ENCODE measurements at regions not wholly inside any gene's neighbourhood (a gene's known extent, or its start where the extent isn't known, plus 50 kb on each side); places are given as distances from the start of the nearest gene placed in this dataset.

DNA sequence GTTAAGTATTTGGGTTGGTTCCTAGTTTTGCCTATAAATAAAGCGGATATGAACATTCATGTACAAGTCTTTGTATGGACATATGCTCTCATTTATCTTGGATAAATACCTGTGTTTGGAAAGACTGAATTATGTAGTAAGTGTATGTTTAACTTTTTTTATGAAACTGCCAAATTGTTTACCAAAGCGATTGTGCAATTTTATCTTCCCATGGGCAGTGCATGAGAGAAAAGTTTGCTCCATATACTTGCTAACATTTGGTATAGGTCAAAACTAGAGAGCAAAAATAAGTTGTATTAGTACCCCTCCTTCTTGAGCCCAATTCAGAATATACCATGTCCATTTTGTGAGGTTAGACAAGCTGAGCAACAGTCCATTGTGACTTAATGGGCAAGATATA, 502.6 kb downstream of the SQOR start:
- Histone ChIP-seq H3K36me3 (no peaks in the 10 kb centered on the region), H3K4me3 (ENCODE audit: low read depth, low read length) (no peak overlapping the region), H3K9me3 (ENCODE audit: severe bottlenecking) (no peaks in the 10 kb centered on the region), H3K27me3 (ENCODE audit: insufficient read depth, low read depth, severe bottlenecking) (no peaks in the 10 kb centered on the region), H3K27ac (no peak overlapping the region)
- TF ChIP-seq, protein P1, sequence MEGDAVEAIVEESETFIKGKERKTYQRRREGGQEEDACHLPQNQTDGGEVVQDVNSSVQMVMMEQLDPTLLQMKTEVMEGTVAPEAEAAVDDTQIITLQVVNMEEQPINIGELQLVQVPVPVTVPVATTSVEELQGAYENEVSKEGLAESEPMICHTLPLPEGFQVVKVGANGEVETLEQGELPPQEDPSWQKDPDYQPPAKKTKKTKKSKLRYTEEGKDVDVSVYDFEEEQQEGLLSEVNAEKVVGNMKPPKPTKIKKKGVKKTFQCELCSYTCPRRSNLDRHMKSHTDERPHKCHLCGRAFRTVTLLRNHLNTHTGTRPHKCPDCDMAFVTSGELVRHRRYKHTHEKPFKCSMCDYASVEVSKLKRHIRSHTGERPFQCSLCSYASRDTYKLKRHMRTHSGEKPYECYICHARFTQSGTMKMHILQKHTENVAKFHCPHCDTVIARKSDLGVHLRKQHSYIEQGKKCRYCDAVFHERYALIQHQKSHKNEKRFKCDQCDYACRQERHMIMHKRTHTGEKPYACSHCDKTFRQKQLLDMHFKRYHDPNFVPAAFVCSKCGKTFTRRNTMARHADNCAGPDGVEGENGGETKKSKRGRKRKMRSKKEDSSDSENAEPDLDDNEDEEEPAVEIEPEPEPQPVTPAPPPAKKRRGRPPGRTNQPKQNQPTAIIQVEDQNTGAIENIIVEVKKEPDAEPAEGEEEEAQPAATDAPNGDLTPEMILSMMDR (IDR thresholded peaks at IDR 0.05; ENCODE audit: low read depth, low read length), result no peak
- DNase-seq, result no peak

DNA sequence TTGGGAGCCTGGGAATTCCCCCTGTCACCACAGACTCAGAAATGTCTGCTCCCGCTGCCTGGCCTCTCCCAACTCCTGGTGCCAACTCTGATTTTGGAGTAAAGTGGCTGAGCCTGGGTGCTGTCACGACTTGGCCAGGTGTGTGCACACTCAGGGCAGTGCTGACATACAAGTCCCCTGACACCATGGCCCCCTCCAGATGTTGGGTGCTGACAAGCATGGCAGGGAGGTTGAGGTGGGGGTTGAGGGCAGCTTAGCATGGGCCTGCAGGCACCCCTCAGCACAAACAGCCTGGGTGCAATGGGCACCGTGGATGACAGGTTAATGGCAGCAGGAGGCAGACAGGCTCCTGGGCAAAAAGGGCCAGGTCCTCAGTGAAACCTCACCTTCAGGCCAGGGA, 511.2 kb downstream of the SQOR start:
- Histone ChIP-seq H3K4me3 (ENCODE audit: low read depth, low read length) (no peak overlapping the region), H3K36me3 (no peaks in the 10 kb centered on the region), H3K27me3 (ENCODE audit: insufficient read depth, low read depth, severe bottlenecking) (no peaks in the 10 kb centered on the region), H3K9me3 (ENCODE audit: severe bottlenecking) (peaks cover 4% of the 10 kb centered on the region), H3K27ac (no peak overlapping the region)
- DNase-seq, result no peak
- TF ChIP-seq, protein P1 (IDR thresholded peaks at IDR 0.05; ENCODE audit: low read depth, low read length), result no peak

DNA sequence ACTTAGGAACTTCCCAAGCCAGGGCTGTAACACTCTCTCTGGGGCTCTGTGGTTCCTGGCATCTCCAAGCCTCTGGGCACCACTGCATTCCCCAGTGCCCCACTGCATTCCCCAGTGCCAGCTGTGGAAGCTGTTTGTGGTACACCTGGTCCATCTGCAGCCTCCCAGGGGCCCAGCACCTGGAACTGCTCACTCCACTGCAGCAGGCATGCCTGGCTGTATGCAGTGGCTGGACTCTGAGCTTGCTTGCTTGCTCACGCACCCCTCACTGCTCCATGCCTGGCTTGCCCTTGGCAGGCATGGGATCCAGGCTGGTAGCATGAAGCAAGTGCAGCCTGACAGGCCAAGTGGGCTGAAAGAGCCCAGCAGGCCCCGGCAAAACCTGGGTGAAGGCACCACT, 512.1 kb downstream of the SQOR start:
- no peak overlapping the region for H3K27ac ChIP-seq
- H3K27me3 ChIP-seq (ENCODE audit: insufficient read depth, low read depth, severe bottlenecking), result no peaks in the 10 kb centered on the region
- DNase-seq, result no peak
- peaks cover 4% of the 10 kb centered on the region for H3K9me3 ChIP-seq (ENCODE audit: severe bottlenecking)
- no peaks in the 10 kb centered on the region for H3K36me3 ChIP-seq
- H3K4me3 ChIP-seq (ENCODE audit: low read depth, low read length), result no peak overlapping the region
- TF ChIP-seq, protein P1 (IDR thresholded peaks at IDR 0.05; ENCODE audit: low read depth, low read length), result no peak

DNA sequence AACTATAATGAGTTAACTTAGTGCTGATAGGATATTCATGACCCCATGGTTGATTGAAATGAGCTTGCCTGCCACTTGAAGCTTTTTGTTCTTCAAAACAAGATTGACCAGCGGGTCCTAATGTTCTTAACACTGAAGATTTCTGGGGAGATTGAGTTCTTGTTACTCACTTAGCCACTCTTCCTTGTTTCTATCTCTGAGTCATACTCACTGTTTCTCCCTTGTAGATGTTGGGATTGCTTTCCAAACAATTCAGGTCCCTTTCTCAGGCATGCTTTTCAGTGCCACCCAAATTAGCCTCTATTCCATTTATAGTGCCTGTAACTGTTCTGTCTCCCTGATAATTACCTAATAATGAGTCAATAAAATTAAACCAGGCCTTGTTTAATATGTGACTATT, 517.0 kb downstream of the SQOR start:
- H3K36me3 ChIP-seq, result no peaks in the 10 kb centered on the region
- H3K27me3 ChIP-seq (ENCODE audit: insufficient read depth, low read depth, severe bottlenecking), result no peaks in the 10 kb centered on the region
- no peak overlapping the region for H3K27ac ChIP-seq
- H3K4me3 ChIP-seq (ENCODE audit: low read depth, low read length), result no peak overlapping the region
- DNase-seq, result no peak
- TF ChIP-seq, protein P1 (IDR thresholded peaks at IDR 0.05; ENCODE audit: low read depth, low read length), result no peak
- H3K9me3 ChIP-seq (ENCODE audit: severe bottlenecking), result peaks cover 2% of the 10 kb centered on the region

DNA sequence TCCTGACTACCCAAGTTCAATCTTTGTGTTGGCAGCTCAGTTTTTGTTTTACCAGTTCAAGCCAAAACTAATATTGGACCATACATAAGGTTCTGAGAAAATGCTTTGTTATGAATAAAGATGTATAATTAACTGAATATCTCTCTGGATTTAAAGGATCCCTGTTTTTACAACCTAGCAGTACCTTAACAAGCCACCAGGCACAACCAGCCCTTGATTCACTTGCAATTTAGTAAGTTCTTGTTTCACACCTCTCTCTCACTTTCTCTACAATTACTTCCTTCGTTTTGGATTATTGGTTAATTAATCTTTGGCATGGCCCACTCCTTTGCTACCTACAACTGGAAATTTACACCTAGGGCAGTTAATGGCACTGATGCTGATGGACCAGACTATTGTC, 531.9 kb downstream of the SQOR start:
- DNase-seq, result no peak
- TF ChIP-seq, protein P1 (IDR thresholded peaks at IDR 0.05; ENCODE audit: low read depth, low read length), result no peak
- no peak overlapping the region for H3K27ac ChIP-seq
- H3K9me3 ChIP-seq (ENCODE audit: severe bottlenecking), result peaks cover 5% of the 10 kb centered on the region
- H3K36me3 ChIP-seq, result no peaks in the 10 kb centered on the region
- no peak overlapping the region for H3K4me3 ChIP-seq (ENCODE audit: low read depth, low read length)
- H3K27me3 ChIP-seq (ENCODE audit: insufficient read depth, low read depth, severe bottlenecking), result no peaks in the 10 kb centered on the region

DNA sequence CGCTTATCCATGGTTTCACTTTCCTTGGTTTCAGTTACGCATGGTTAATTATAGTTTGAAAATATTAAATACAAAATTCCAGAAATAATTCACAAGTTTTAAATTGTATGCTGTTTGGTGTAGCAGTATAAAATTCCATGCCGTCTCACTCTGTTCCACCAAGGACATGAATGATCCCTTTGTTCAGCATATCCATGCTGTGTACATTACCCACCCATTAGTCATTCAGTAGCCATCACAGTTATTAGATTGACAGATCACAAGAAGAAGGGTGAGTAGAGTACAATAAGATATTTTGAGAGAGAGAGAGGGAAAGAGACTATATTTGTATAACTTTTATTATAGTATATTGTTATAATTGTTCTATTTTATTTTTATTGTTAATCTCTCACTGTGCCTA, 535.5 kb downstream of the SQOR start:
- no peaks in the 10 kb centered on the region for H3K27me3 ChIP-seq (ENCODE audit: insufficient read depth, low read depth, severe bottlenecking)
- H3K36me3 ChIP-seq, result no peaks in the 10 kb centered on the region
- TF ChIP-seq, protein P1 (IDR thresholded peaks at IDR 0.05; ENCODE audit: low read depth, low read length), result no peak
- peaks cover 5% of the 10 kb centered on the region for H3K9me3 ChIP-seq (ENCODE audit: severe bottlenecking)
- H3K27ac ChIP-seq, result no peak overlapping the region
- H3K4me3 ChIP-seq (ENCODE audit: low read depth, low read length), result no peak overlapping the region
- DNase-seq, result no peak

Data from WERI-Rb-1 (cell line).